ENCODE measurements at regions not wholly inside any gene's neighbourhood (a gene's known extent, or its start where the extent isn't known, plus 50 kb on each side); places are given as distances from the start of the nearest gene placed in this dataset.
"Not testable (repeated sequence)": the region's sequence is repeated elsewhere in the genome, so short reads cannot be mapped to it uniquely, and the experiment has no call there.

DNA sequence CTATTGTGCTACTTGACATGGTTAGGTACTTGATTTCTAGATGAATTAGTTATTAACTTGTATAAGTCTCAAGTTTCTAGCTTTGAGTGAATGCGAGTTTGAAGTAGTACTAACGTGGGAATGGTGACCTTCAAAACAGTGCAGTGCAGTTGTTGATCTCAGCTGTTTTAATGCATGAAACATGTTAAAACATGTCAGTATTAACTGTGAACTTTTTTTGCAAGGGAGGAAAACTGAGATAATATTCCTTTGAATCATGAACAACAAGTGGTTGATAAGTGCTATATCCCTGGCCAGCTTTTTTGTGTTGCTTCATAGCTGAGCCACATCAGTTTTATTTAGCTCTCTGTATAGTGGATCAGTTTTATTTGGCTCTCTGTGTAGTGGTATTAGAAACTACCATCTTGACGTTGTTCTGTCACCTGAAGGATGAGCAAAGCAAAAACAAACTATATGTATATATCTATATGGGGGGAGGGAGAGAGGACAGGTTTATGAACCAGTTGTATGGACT is 133.1 kb upstream of the PRSS12 start:
- ATAC-seq; intact Hi-C loops (cut with DNase I, micrococcal nuclease): not testable (repeated sequence)

DNA sequence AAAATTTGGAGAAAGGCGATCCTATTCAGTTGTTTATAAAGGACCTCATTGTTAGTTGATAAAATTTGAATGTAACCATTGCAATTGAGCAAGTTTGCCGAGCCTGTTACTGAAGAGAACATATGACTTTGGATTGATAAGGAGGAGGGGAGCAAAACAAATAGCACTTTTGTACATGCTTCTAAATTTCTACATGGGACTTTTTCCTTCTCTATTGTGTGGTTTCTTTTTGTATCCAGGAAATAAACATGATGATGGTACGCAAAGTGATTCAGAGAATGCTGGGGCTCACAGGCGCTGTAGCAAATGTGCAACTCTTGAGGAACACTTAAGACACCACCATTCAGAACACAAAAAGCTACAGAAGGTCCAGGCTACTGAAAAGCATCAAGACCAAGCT is 140.2 kb upstream of the PRSS12 start:
- intact Hi-C loops (cut with DNase I, micrococcal nuclease); DNase-seq; ATAC-seq: not testable (repeated sequence)

More for the DNA sequence above, 133.1 kb upstream of the PRSS12 start:
- DNase-seq, result not testable (repeated sequence)

DNA sequence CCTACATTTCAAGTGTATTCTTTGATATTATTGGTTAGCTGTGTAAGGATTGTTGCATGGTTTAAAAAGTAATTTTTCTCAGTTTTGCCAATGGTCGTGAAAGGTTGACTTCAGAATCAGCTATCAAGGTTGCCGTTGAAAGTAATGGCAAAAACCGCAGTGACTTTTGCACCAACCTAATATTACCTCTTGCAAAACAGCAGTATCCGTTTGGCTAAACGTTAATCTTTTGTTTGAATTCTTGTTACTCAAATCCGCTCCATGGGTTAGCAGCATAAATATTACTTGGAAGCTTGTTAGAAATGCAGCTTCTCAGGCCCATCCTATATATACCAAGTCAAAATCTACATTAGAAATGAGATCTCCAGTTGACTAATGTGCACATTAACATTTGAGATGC is 141.6 kb upstream of the PRSS12 start:
- DNase-seq; ATAC-seq; intact Hi-C loops (cut with DNase I, micrococcal nuclease): not testable (repeated sequence)

DNA sequence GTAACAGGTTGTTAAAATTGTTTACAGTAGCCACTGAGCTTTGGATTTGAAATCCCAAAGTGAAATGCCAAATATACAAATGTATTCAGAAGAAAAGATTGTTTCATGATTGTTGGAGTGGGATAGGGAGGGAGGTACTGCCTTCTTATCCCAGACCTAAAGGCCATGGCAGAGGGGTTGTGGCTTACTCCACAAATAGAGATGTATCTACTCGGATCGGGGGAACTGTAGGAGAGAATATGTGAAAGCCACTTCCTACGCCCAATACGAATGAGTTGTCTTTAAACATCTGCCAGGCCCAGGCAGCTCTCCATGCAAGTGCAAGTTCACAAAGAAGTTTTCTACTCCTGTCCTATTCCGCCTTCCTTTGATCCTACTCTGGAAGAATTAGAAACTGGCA is 150.2 kb upstream of the PRSS12 start:
- DNase-seq; ATAC-seq; intact Hi-C loops (cut with DNase I, micrococcal nuclease): not testable (repeated sequence)

DNA sequence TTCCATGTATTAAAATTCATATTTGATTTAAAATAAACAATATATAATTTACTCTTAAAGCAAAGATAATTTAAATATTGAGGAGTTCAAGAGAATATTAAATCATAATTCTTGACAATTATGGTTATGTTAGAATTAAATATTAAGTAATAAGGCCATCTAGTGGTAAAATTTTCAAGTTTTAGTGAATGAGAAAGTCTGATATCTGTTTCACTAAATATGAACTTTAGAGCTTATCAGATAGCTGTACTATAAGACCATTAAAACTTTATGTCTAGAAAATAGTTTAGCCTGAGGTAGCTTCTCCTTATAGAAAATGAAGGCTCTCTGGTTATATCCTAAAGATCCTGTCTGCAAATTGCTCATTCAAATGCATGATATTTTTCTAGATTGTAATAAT is 152.1 kb upstream of the PRSS12 start:
- DNase-seq; intact Hi-C loops (cut with DNase I, micrococcal nuclease); ATAC-seq: not testable (repeated sequence)

GRCh38 chr4:118505491-118505890 is 152.7 kb upstream of the PRSS12 start:
- DNase-seq; ATAC-seq; intact Hi-C loops (cut with DNase I, micrococcal nuclease): not testable (repeated sequence)

GRCh38 chr4:118512870-118513269 is 160.1 kb upstream of the PRSS12 start:
- not testable (repeated sequence) for ATAC-seq, DNase-seq

GRCh38 chr4:118514332-118514731 is 161.5 kb upstream of the PRSS12 start:
- DNase-seq; intact Hi-C loops (cut with DNase I, micrococcal nuclease); ATAC-seq: not testable (repeated sequence)

More at GRCh38 chr4:118512870-118513269, 160.1 kb upstream of the PRSS12 start:
- intact Hi-C loops (cut with DNase I, micrococcal nuclease), result not testable (repeated sequence)

GRCh38 chr4:118516107-118516506 is 163.3 kb upstream of the PRSS12 start:
- intact Hi-C loops (cut with DNase I, micrococcal nuclease); ATAC-seq; DNase-seq: not testable (repeated sequence)

- DNase-seq; intact Hi-C loops (cut with DNase I, micrococcal nuclease); ATAC-seq: not testable (repeated sequence)
These were observed 155.1 kb upstream of the METTL14 start for GRCh38 chr4:118530107-118530506.

- ATAC-seq; DNase-seq; intact Hi-C loops (cut with DNase I, micrococcal nuclease): not testable (repeated sequence)
These were observed 153.2 kb upstream of the METTL14 start for GRCh38 chr4:118531947-118532346.

- DNase-seq; ATAC-seq; intact Hi-C loops (cut with DNase I, micrococcal nuclease): not testable (repeated sequence)
These were observed 149.4 kb upstream of the METTL14 start for GRCh38 chr4:118535788-118536187.

- intact Hi-C loops (cut with DNase I, micrococcal nuclease); ATAC-seq; DNase-seq: not testable (repeated sequence)
These were observed 145.6 kb upstream of the METTL14 start for GRCh38 chr4:118539412-118540077.

- DNase-seq; intact Hi-C loops (cut with DNase I, micrococcal nuclease); ATAC-seq: not testable (repeated sequence)
These were observed 128.6 kb upstream of the METTL14 start for GRCh38 chr4:118556576-118556975.

GRCh38 chr4:118557298-118557851 is 127.8 kb upstream of the METTL14 start:
- no peak for DNase-seq
- intact Hi-C loops (cut with DNase I, micrococcal nuclease), result no loop called here

DNA sequence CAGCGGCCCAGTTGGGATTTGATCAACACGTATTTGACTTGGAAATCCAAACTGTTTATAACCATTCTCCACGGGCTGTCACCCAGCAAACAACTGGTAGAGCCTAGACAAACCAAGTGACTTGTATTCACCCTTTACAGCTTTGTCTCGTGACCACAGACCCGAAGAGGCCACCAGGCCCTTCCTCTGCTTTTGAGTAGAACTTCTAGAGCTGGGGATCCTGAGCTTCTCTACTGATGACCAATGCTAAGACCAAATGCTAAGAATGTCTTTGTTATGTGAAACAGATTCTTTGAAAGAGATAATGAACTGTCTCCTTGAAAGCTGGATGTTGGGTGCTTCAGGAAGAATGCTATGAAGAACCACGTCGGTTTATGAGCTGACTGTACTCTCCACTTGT is 127.0 kb upstream of the METTL14 start:
- ATAC-seq, result not testable (repeated sequence)

More at GRCh38 chr4:118557298-118557851, 127.8 kb upstream of the METTL14 start:
- ATAC-seq, result no peak

GRCh38 chr4:118561559-118561958 is 123.6 kb upstream of the METTL14 start:
- DNase-seq; ATAC-seq; intact Hi-C loops (cut with DNase I, micrococcal nuclease): not testable (repeated sequence)

More for the DNA sequence above, 127.0 kb upstream of the METTL14 start:
- DNase-seq; intact Hi-C loops (cut with DNase I, micrococcal nuclease): not testable (repeated sequence)

GRCh38 chr4:118566003-118566513 is 119.1 kb upstream of the METTL14 start:
- intact Hi-C loops (cut with DNase I, micrococcal nuclease); ATAC-seq; DNase-seq: not testable (repeated sequence)

- ATAC-seq; DNase-seq; intact Hi-C loops (cut with DNase I, micrococcal nuclease): not testable (repeated sequence)
These were observed 112.2 kb upstream of the METTL14 start for GRCh38 chr4:118572991-118573390.
